WTC11 (cell line): ENCODE measurements at regions not wholly inside any gene's neighbourhood (a gene's known extent, or its start where the extent isn't known, plus 50 kb on each side); places are given as distances from the start of the nearest gene placed in this dataset.
A peak's percentile ranks its signal among the peaks of the same experiment; 100 is the strongest.

Experiments used
- ATAC-seq: fragments of 200-7000 bp; cut with Tn5 transposase; 2 replicates; pipeline ENCODE4 v1.10.0; 2021; ENCODE audit warnings: mild to moderate bottlenecking, moderate library complexity
- CTCF ChIA-PET: fragments of 300-600 bp; sonication (Branson Sonifier 250); formaldehyde crosslinking; loops from one replicate; lab custom pipeline; 2021; ENCODE audit warnings: antibody characterized with exemption; lab: Charles Lee
- POLR2A ChIA-PET: fragments of 350-600 bp; sonication (Branson Sonifier 250); formaldehyde crosslinking; loops from one replicate; lab custom pipeline; 2021; ENCODE audit warnings: antibody characterized with exemption; lab: Charles Lee
- DNase-seq: peaks from one replicate; pipeline ENCODE4 v3.0.0; 2021; ENCODE audit warnings: low spot score
- H3K27ac Mint-ChIP-seq: 2 replicates; pipeline ENCODE4 v1.8.0; 2021; ENCODE audit warnings: mixed read lengths
- H3K27me3 Mint-ChIP-seq: 2 replicates; pipeline ENCODE4 v1.8.0; 2021; ENCODE audit warnings: low read depth, mild to moderate bottlenecking, moderate library complexity, mixed read lengths
- H3K36me3 Mint-ChIP-seq: 2 replicates; pipeline ENCODE4 v1.8.0; 2021; ENCODE audit warnings: mixed read lengths
- H3K4me1 Mint-ChIP-seq: 2 replicates; pipeline ENCODE4 v1.8.0; 2022; ENCODE audit warnings: mixed read lengths
- H3K4me3 Mint-ChIP-seq: 2 replicates; pipeline ENCODE4 v1.8.0; 2021; ENCODE audit warnings: mild to moderate bottlenecking, moderate library complexity, mixed read lengths
- H3K9me3 Mint-ChIP-seq: 2 replicates; pipeline ENCODE4 v1.8.0; 2021; ENCODE audit warnings: mixed read lengths
- CBFB ChIP-seq: sonication (generic); formaldehyde crosslinking; IDR thresholded peaks from 2 replicates; pipeline ENCODE4 v1.8.1; 2022; ENCODE audit warnings: mild to moderate bottlenecking, low read depth, missing genetic modification reagents
- ELF4 ChIP-seq: sonication (generic); formaldehyde crosslinking; IDR thresholded peaks from 2 replicates; pipeline ENCODE4 v1.8.1; 2022; ENCODE audit warnings: low read depth, mild to moderate bottlenecking, moderate library complexity, missing genetic modification reagents
- ESRRA ChIP-seq: sonication (generic); formaldehyde crosslinking; IDR thresholded peaks from 2 replicates; pipeline ENCODE4 v1.8.1; 2022; ENCODE audit warnings: mild to moderate bottlenecking, missing genetic modification reagents, borderline replicate concordance
- ETV6 ChIP-seq: sonication (generic); formaldehyde crosslinking; IDR thresholded peaks from 2 replicates; pipeline ENCODE4 v1.8.1; 2022; ENCODE audit warnings: mild to moderate bottlenecking, missing genetic modification reagents
- FOXK1 ChIP-seq: sonication (generic); formaldehyde crosslinking; IDR thresholded peaks from 2 replicates; pipeline ENCODE4 v1.8.0; 2022; ENCODE audit warnings: mild to moderate bottlenecking, moderate library complexity, missing genetic modification reagents
- FOXP1 ChIP-seq: sonication (generic); formaldehyde crosslinking; IDR thresholded peaks from 2 replicates; pipeline ENCODE4 v1.8.0; 2022; ENCODE audit warnings: missing genetic modification reagents, mild to moderate bottlenecking, moderate library complexity, borderline replicate concordance
- JAZF1 ChIP-seq: fragments of 250-450 bp; sonication (Bioruptor Pico); IDR thresholded peaks from 2 replicates; pipeline ENCODE4 v1.9.0; 2021; ENCODE audit warnings: moderate library complexity, mild to moderate bottlenecking, inconsistent platforms
- KAT7 ChIP-seq: sonication (generic); formaldehyde crosslinking; IDR thresholded peaks from 2 replicates; pipeline ENCODE4 v1.8.1; 2023; ENCODE audit warnings: missing genetic modification reagents, mild to moderate bottlenecking, borderline replicate concordance
- MXD4 ChIP-seq: fragments of 250-450 bp; sonication (Bioruptor Pico); IDR thresholded peaks from 2 replicates; pipeline ENCODE4 v1.8.0; 2021; ENCODE audit warnings: mild to moderate bottlenecking, moderate library complexity, borderline replicate concordance
- NFATC4 ChIP-seq: fragments of 250-450 bp; sonication (Bioruptor Pico); IDR thresholded peaks from 2 replicates; pipeline ENCODE4 v1.9.0; 2021; ENCODE audit warnings: mild to moderate bottlenecking
- NFE2L1 ChIP-seq: sonication (generic); formaldehyde crosslinking; IDR thresholded peaks from 2 replicates; pipeline ENCODE4 v1.8.1; 2023; ENCODE audit warnings: missing genetic modification reagents
- NFYB ChIP-seq: sonication (generic); formaldehyde crosslinking; conservative IDR thresholded peaks from 2 replicates; pipeline ENCODE4 v1.8.0; 2022; ENCODE audit warnings: low read depth, missing genetic modification reagents
- NR3C1 ChIP-seq: sonication (generic); formaldehyde crosslinking; conservative IDR thresholded peaks from 2 replicates; pipeline ENCODE4 v1.8.1; 2023; ENCODE audit warnings: low read depth, mild to moderate bottlenecking, missing genetic modification reagents
- TP53 ChIP-seq: sonication (generic); formaldehyde crosslinking; IDR thresholded peaks from 2 replicates; pipeline ENCODE4 v1.8.1; 2023; ENCODE audit warnings: mild to moderate bottlenecking, missing genetic modification reagents
- ZNF138 ChIP-seq: sonication (generic); formaldehyde crosslinking; conservative IDR thresholded peaks from 2 replicates; pipeline ENCODE4 v1.8.1; 2022; ENCODE audit warnings: mild to moderate bottlenecking, moderate library complexity, missing genetic modification reagents
- ZNF263 ChIP-seq: sonication (generic); formaldehyde crosslinking; IDR thresholded peaks from 2 replicates; pipeline ENCODE4 v1.8.1; 2022; ENCODE audit warnings: low read depth, mild to moderate bottlenecking, moderate library complexity, missing genetic modification reagents
- ZNF317 ChIP-seq: sonication (generic); formaldehyde crosslinking; IDR thresholded peaks from 2 replicates; pipeline ENCODE4 v1.8.1; 2023; ENCODE audit warnings: low read depth, mild to moderate bottlenecking, moderate library complexity, missing genetic modification reagents, borderline replicate concordance
- ZNF396 ChIP-seq: fragments of 250-450 bp; sonication (Bioruptor Pico); IDR thresholded peaks from 2 replicates; pipeline ENCODE4 v1.8.0; 2021; ENCODE audit warnings: mild to moderate bottlenecking, moderate library complexity, borderline replicate concordance
- TF ChIP-seq, protein P1 (sequence below): fragments of 250-450 bp; sonication (Bioruptor Pico); IDR thresholded peaks from 2 replicates; pipeline ENCODE4 v1.9.0; 2021; ENCODE audit warnings: mild to moderate bottlenecking, borderline replicate concordance
- TF ChIP-seq, protein P2 (sequence below): fragments of 200-600 bp; IDR thresholded peaks from 2 replicates; pipeline ENCODE4 v1.8.0; 2022; ENCODE audit warnings: antibody characterized with exemption
- TF ChIP-seq, protein P3 (sequence below): sonication (generic); formaldehyde crosslinking; conservative IDR thresholded peaks from 2 replicates; pipeline ENCODE4 v1.8.1; 2022; ENCODE audit warnings: mild to moderate bottlenecking, missing genetic modification reagents
- TF ChIP-seq, protein P4 (sequence below): fragments of 250-450 bp; sonication (Bioruptor Pico); IDR thresholded peaks from 2 replicates; pipeline ENCODE4 v2.1.2; 2022; ENCODE audit warnings: mild to moderate bottlenecking, moderate library complexity
- TF ChIP-seq, protein P5 (sequence below): sonication (generic); formaldehyde crosslinking; IDR thresholded peaks from 2 replicates; pipeline ENCODE4 v1.8.0; 2022; ENCODE audit warnings: mild to moderate bottlenecking, missing genetic modification reagents
- TF ChIP-seq, protein P6 (sequence below): fragments of 250-450 bp; sonication (Bioruptor Pico); IDR thresholded peaks from 2 replicates; pipeline ENCODE4 v1.8.0; 2021; ENCODE audit warnings: mild to moderate bottlenecking

DNA sequence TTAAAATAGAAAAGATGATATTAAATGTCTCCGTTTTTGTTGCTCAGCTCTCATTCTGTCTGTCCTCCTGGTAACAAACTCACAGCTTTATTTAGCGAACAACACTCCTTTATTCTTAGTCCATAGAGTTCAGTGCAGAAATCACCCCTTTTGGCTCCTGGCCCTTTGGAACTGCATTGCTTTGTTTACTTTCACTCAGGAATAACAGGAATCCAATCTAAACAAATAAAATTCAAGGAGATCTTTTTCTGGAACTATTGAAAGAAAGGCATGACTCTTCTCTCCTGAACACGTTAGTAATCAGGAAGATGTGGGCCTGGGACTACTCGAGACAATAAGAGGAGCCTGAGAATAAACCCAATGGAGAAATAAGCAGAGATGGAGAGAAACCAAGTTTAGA lies 409.2 kb downstream of the DIPK2A start (continued):
- no peak for TF ChIP-seq NFATC4
- no peak for TF ChIP-seq KAT7 (CRISPR knock-in tag)
- no peak for TF ChIP-seq ZNF396

DNA sequence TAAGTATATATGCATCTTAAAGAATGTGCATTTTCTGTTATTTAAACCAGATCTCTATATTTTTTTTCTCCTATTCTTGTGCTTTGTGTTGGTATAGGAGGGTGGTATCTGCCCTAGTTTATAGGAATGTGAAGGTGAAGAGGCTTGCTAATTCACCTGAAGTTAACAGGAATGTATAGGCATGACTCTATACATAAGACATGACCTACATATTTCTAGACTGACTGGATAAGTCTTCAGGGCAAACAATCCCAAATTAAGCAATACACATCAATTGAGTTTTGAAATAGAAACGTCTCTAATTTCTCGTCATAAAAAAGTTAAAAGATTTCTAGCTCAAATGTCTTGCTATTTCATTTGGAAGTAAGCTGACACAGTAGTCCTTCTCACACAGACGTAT lies 410.0 kb downstream of the DIPK2A start:
- Mint-ChIP-seq H3K27ac (no peak overlapping the region), H3K9me3 (peaks cover 5% of the 10 kb centered on the region), H3K36me3 (no peaks in the 10 kb centered on the region), H3K4me3 (no peak overlapping the region), H3K27me3 (no peaks in the 10 kb centered on the region), H3K4me1 (peaks cover 15% of the 10 kb centered on the region)
- POLR2A ChIA-PET, result no interaction called here
- DNase-seq (no peak), ATAC-seq (no peak)
- no peak for TF ChIP-seq NFE2L1 (CRISPR knock-in tag)
- TF ChIP-seq ESRRA (CRISPR knock-in tag), result no peak
- TF ChIP-seq ELF4, result no peak
- no peak for TF ChIP-seq FOXK1
- no peak for TF ChIP-seq JAZF1 (CRISPR knock-in tag)
- TF ChIP-seq, protein P1, sequence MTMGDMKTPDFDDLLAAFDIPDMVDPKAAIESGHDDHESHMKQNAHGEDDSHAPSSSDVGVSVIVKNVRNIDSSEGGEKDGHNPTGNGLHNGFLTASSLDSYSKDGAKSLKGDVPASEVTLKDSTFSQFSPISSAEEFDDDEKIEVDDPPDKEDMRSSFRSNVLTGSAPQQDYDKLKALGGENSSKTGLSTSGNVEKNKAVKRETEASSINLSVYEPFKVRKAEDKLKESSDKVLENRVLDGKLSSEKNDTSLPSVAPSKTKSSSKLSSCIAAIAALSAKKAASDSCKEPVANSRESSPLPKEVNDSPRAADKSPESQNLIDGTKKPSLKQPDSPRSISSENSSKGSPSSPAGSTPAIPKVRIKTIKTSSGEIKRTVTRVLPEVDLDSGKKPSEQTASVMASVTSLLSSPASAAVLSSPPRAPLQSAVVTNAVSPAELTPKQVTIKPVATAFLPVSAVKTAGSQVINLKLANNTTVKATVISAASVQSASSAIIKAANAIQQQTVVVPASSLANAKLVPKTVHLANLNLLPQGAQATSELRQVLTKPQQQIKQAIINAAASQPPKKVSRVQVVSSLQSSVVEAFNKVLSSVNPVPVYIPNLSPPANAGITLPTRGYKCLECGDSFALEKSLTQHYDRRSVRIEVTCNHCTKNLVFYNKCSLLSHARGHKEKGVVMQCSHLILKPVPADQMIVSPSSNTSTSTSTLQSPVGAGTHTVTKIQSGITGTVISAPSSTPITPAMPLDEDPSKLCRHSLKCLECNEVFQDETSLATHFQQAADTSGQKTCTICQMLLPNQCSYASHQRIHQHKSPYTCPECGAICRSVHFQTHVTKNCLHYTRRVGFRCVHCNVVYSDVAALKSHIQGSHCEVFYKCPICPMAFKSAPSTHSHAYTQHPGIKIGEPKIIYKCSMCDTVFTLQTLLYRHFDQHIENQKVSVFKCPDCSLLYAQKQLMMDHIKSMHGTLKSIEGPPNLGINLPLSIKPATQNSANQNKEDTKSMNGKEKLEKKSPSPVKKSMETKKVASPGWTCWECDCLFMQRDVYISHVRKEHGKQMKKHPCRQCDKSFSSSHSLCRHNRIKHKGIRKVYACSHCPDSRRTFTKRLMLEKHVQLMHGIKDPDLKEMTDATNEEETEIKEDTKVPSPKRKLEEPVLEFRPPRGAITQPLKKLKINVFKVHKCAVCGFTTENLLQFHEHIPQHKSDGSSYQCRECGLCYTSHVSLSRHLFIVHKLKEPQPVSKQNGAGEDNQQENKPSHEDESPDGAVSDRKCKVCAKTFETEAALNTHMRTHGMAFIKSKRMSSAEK (CRISPR knock-in tag), result no peak
- TF ChIP-seq, protein P2, sequence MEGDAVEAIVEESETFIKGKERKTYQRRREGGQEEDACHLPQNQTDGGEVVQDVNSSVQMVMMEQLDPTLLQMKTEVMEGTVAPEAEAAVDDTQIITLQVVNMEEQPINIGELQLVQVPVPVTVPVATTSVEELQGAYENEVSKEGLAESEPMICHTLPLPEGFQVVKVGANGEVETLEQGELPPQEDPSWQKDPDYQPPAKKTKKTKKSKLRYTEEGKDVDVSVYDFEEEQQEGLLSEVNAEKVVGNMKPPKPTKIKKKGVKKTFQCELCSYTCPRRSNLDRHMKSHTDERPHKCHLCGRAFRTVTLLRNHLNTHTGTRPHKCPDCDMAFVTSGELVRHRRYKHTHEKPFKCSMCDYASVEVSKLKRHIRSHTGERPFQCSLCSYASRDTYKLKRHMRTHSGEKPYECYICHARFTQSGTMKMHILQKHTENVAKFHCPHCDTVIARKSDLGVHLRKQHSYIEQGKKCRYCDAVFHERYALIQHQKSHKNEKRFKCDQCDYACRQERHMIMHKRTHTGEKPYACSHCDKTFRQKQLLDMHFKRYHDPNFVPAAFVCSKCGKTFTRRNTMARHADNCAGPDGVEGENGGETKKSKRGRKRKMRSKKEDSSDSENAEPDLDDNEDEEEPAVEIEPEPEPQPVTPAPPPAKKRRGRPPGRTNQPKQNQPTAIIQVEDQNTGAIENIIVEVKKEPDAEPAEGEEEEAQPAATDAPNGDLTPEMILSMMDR, result no peak
- TF ChIP-seq ETV6 (CRISPR knock-in tag), result no peak
- no peak for TF ChIP-seq ZNF263 (CRISPR knock-in tag)
- no peak for TF ChIP-seq TP53 (CRISPR knock-in tag)
- CTCF ChIA-PET, result no interaction called here

DNA sequence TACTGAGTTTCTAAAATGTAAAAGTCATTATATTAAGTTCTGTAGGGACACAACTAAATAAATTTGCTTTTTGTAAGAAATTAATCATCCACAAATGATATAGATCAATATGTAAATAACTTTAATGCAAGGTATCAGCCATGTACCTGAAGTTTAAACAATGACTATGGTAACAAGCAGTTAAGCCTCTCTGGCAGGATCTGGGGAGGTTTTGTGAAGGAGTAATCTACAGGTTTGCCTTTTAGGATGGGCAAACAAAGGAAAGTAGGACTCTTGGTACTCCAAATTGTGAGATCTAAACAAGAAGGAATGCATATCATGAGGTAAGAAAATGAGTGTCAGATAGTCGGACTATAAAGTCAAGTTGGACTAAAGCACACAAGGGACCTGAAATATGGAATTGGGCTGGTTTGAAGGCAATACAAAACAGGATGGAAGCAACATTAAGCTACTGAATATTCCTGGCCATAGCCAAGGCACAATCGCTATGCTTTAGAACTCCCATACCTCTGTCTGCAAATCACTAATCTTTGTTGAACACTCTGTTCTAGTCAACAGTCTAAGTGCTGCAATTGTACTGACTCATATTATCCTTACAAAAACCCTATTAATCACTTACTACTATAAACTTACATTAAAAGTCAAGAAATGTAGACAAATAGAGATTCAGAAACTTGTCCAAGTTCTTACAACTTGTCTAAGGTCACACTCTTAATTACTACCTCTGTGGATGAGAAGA lies 412.8 kb downstream of the DIPK2A start:
- H3K9me3 Mint-ChIP-seq, result no peaks in the 10 kb centered on the region
- CTCF ChIA-PET, result no interaction called here
- no peaks in the 10 kb centered on the region for H3K36me3 Mint-ChIP-seq
- peak overlapping the region; percentile 19 for H3K27ac Mint-ChIP-seq
- POLR2A ChIA-PET, result interaction anchor here (0.6 kb wide), 1 partner anchor 34 kb away, joined by 3 read pairs; no protein-coding TSS in a partner anchor
- peak; percentile 47; the same call in 1 of the 2 replicates for ATAC-seq
- TF ChIP-seq ZNF138 (CRISPR knock-in tag), result no peak
- no peak for TF ChIP-seq MXD4
- TF ChIP-seq, protein P3, sequence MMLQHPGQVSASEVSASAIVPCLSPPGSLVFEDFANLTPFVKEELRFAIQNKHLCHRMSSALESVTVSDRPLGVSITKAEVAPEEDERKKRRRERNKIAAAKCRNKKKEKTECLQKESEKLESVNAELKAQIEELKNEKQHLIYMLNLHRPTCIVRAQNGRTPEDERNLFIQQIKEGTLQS (CRISPR knock-in tag), result no peak
- no peak for TF ChIP-seq ZNF396
- TF ChIP-seq, protein P4, sequence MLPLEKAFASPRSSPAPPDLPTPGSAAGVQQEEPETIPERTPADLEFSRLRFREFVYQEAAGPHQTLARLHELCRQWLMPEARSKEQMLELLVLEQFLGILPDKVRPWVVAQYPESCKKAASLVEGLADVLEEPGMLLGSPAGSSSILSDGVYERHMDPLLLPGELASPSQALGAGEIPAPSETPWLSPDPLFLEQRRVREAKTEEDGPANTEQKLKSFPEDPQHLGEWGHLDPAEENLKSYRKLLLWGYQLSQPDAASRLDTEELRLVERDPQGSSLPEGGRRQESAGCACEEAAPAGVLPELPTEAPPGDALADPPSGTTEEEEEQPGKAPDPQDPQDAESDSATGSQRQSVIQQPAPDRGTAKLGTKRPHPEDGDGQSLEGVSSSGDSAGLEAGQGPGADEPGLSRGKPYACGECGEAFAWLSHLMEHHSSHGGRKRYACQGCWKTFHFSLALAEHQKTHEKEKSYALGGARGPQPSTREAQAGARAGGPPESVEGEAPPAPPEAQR (CRISPR knock-in tag), result no peak
- TF ChIP-seq NFE2L1 (CRISPR knock-in tag), result no peak
- no peak for TF ChIP-seq CBFB (CRISPR knock-in tag)
- no peak for TF ChIP-seq ELF4
- TF ChIP-seq, protein P5, sequence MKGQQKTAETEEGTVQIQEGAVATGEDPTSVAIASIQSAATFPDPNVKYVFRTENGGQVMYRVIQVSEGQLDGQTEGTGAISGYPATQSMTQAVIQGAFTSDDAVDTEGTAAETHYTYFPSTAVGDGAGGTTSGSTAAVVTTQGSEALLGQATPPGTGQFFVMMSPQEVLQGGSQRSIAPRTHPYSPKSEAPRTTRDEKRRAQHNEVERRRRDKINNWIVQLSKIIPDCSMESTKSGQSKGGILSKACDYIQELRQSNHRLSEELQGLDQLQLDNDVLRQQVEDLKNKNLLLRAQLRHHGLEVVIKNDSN (CRISPR knock-in tag), result no peak
- TF ChIP-seq KAT7 (CRISPR knock-in tag), result no peak
- no peak for TF ChIP-seq JAZF1 (CRISPR knock-in tag)
- TF ChIP-seq ZNF317 (CRISPR knock-in tag), result no peak
- TF ChIP-seq NFYB (CRISPR knock-in tag), result no peak
- no peak for TF ChIP-seq FOXP1 (CRISPR knock-in tag)
- TF ChIP-seq, protein P6, sequence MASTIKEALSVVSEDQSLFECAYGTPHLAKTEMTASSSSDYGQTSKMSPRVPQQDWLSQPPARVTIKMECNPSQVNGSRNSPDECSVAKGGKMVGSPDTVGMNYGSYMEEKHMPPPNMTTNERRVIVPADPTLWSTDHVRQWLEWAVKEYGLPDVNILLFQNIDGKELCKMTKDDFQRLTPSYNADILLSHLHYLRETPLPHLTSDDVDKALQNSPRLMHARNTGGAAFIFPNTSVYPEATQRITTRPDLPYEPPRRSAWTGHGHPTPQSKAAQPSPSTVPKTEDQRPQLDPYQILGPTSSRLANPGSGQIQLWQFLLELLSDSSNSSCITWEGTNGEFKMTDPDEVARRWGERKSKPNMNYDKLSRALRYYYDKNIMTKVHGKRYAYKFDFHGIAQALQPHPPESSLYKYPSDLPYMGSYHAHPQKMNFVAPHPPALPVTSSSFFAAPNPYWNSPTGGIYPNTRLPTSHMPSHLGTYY, result no peak
- TF ChIP-seq NR3C1 (CRISPR knock-in tag), result no peak
- TF ChIP-seq, all 79 proteins: peak for 0
- Mint-ChIP-seq H3K4me1 (peaks cover 15% of the 10 kb centered on the region), H3K27me3 (no peaks in the 10 kb centered on the region), H3K4me3 (no peak overlapping the region)
- no peak for DNase-seq
